Body of pancreas (tissue), 4 donors: ENCODE measurements at regions not wholly inside any gene's neighbourhood (a gene's known extent, or its start where the extent isn't known, plus 50 kb on each side); places are given as distances from the start of the nearest gene placed in this dataset.
"Not testable (repeated sequence)": the region's sequence is repeated elsewhere in the genome, so short reads cannot be mapped to it uniquely, and the experiment has no call there.

ENCODE experiments used
- ATAC-seq: fragments of 150-250 bp; one replicate; pipeline ENCODE4 v1.9.1; 2016
- DNase-seq, 4 donors: peaks; one replicate each; pipeline ENCODE4 v3.0.0-alpha.2; 2019
- H3K27ac ChIP-seq, 4 donors: fragments of 200-600 bp; sonication (generic); 1 replicate in 3 of 4; 2 replicates in 1 of 4; pipeline versions ENCODE4 v1.5.1 to v1.6.1; 2016 to 2019; ENCODE audit warnings: mild to moderate bottlenecking in 1 of 4, mixed read lengths in 1 of 4, moderate library complexity in 1 of 4
- H3K27me3 ChIP-seq, 2 donors: fragments of 200-600 bp; sonication (generic); one replicate each; pipeline ENCODE4 v1.6.0; 2016; ENCODE audit warnings: mild to moderate bottlenecking in 1 of 2
- H3K36me3 ChIP-seq, 2 donors: fragments of 200-600 bp; sonication (generic); replicated peaks in 1 of 2; 2 replicates each; pipeline ENCODE4 v1.5.1; 2016; ENCODE audit warnings: low read depth in 2 of 2; ENCODE audit not compliant: insufficient read depth in 1 of 2
- H3K4me1 ChIP-seq: fragments of 200-600 bp; sonication (generic); one replicate; pipeline ENCODE4 v1.6.0; 2016
- H3K4me3 ChIP-seq, 2 donors: fragments of 200-600 bp; sonication (generic); 1 replicate in 1 of 2; 2 replicates in 1 of 2; pipeline ENCODE4 v1.5.1; 2016 to 2019
- H3K9me3 ChIP-seq, 3 donors: fragments of 200-600 bp; sonication (generic); 1 replicate in 2 of 3; 2 replicates in 1 of 3; pipeline ENCODE4 v1.5.1; 2016
- POLR2A ChIP-seq, 3 donors: fragments of 450-650 bp; IDR thresholded peaks; one replicate each; pipeline ENCODE4 v1.6.1; 2016; ENCODE audit warnings: antibody characterized with exemption in 3 of 3, mild to moderate bottlenecking in 2 of 3
- WGBS, 2 donors: methylation state at CpG; one replicate each; pipeline ENCODE4 v1.1.5; 2017; 5-methylcytosine and 5-hydroxymethylcytosine counted together
- intact Hi-C: fragments of 100-400 bp; cut with DNase I; formaldehyde crosslinking; loops from one replicate; pipeline ENCODE4 v1.15.1; 2023
- TF ChIP-seq, protein P1 (sequence below), 7 experiments: fragments of 450-650 bp in 4 of 7; fragments of 200-600 bp in 3 of 7; sonication (generic) in 3 of 7; IDR thresholded peaks; one replicate each; pipeline ENCODE4 v1.5.1; 2016 to 2019; ENCODE audit warnings: antibody characterized with exemption in 7 of 7

DNA sequence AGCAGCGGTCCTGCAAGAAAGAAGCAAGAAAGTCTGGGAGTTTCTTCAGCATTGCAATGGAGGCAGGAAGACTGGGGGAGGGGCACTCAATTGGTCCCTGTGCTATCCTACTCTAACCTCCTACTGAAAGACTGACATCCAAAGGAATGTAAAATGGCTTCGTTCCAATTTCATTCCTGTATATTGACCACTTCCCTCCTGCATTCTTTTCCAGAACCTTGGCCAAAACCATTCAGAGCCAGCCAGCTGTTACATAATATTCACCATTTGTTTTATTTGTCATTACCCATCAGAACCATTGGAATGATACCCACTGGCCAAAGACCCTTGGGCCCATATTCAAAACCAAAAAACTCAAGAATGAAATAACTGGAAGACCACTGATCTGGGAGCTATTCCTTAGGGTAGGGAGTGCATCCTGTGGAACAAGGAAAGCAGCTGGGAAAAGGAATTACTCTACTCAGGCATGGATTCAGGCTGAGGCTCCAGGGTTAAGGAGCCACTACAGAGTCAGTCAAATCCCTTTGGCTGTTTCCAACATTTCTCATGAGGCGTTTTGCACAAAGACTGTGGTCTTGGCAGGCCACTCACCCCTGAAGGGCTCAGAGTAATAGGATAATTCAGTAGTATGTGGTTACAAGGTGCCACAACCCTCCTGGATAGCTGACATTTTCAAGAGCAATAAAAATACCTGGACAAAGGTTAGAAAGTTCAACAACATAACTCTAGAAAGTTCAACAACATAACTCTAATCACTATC lies 148.7 kb upstream of the SLC1A3 start:
- peak; percentile 67 for ATAC-seq
- 55 to 61% methylated on average over 3 of the region's 3 CpGs for WGBS, 2 donors
- intact Hi-C loops: no loop called here

DNA sequence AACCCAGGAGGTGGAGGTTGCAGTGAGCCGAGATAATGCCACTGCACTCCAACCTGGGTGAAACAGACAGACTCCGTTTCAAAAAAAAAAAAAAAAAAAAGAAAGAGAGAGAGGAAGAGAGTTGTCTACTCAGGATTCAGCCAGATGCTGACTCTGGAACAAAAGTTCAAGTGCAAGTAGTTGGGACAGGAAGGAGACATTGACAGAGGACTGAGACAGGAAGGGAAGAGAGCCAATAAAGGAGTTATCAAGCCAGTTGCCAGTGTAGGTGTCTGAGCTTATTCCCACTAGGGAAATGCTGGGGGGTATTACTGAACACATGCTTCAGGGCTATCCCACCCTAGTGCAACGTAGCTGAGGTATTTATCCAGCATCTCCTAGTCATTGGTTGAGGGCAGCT lies 147.7 kb upstream of the SLC1A3 start:
- Histone ChIP-seq H3K9me3 (no peaks in the 10 kb centered on the region), H3K27me3 (no peaks in the 10 kb centered on the region), H3K4me1 (no peaks in the 10 kb centered on the region), H3K27ac (peak overlapping the region in 1 of 4 donors; percentile 13), H3K36me3 (no peaks in the 10 kb centered on the region), H3K4me3 (no peak overlapping the region)
- TF ChIP-seq, protein P1, sequence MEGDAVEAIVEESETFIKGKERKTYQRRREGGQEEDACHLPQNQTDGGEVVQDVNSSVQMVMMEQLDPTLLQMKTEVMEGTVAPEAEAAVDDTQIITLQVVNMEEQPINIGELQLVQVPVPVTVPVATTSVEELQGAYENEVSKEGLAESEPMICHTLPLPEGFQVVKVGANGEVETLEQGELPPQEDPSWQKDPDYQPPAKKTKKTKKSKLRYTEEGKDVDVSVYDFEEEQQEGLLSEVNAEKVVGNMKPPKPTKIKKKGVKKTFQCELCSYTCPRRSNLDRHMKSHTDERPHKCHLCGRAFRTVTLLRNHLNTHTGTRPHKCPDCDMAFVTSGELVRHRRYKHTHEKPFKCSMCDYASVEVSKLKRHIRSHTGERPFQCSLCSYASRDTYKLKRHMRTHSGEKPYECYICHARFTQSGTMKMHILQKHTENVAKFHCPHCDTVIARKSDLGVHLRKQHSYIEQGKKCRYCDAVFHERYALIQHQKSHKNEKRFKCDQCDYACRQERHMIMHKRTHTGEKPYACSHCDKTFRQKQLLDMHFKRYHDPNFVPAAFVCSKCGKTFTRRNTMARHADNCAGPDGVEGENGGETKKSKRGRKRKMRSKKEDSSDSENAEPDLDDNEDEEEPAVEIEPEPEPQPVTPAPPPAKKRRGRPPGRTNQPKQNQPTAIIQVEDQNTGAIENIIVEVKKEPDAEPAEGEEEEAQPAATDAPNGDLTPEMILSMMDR (IDR thresholded peaks at IDR 0.05): no peak
- TF ChIP-seq POLR2A (IDR thresholded peaks at IDR 0.05): no peak
- ATAC-seq: no peak
- DNase-seq: no peak
- WGBS, 2 donors: 50 to 68% methylated on average over 3 of the region's 3 CpGs
- intact Hi-C loops: no loop called here

More for the DNA sequence above, 148.7 kb upstream of the SLC1A3 start:
- DNase-seq: no peak
- Histone ChIP-seq H3K27ac (peak overlapping the region in 1 of 4 donors; percentile 43), H3K27me3 (no peaks in the 10 kb centered on the region), H3K4me1 (no peaks in the 10 kb centered on the region), H3K4me3 (no peak overlapping the region), H3K36me3 (no peaks in the 10 kb centered on the region), H3K9me3 (no peaks in the 10 kb centered on the region)
- TF ChIP-seq, protein P1 (IDR thresholded peaks at IDR 0.05): no peak
- no peak for TF ChIP-seq POLR2A (IDR thresholded peaks at IDR 0.05)

DNA sequence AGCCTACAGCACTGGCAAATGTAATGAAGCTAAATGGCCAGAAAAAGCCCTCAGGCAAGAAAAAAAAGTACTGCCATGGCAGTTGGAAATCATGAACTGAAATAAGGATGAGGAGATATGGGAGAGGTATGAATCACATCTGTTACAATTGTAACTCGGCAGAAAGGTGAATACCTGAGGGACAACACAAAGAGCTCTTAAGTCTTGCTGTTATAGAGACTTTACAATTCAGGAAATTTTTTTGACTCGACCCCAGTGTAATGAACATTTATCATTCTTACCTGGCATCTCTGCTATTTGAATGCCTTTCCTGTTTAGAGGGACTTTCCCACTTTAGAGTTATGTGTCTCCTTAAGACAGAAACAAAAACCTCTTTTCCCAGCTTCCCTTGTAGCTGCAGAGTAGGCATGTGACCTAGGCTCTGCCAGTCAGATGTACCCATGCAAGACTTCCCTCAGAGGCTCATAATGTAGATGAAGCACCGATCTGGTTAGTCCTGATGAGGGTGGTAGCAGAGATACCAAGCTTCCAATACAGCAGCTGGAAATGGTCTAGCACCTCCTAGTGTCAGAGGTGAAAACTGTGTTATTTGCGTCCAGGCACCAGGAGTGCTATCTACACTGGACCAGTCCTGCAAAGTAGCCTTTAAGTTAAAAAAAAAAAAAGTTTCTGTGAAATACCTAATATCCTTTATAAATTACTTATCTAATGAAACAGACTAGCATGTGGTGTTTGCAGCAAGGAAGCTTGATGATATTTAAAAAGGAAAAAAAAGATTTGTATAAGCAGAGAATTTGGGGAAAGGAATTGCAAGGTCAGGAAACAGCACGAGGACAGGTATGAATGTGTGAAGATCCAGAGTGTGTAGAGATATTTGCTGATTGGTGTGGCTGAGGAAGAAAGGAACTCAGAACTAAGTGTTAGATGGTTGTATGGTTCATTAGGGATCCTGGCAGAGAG lies 146.9 kb upstream of the SLC1A3 start:
- ATAC-seq: no peak
- Histone ChIP-seq H3K4me3 (no peak overlapping the region), H3K4me1 (no peaks in the 10 kb centered on the region), H3K9me3 (no peaks in the 10 kb centered on the region), H3K36me3 (no peaks in the 10 kb centered on the region), H3K27me3 (no peaks in the 10 kb centered on the region), H3K27ac (peak overlapping the region in 1 of 4 donors; percentile 13)
- intact Hi-C loops: no loop called here
- no peak for TF ChIP-seq POLR2A (IDR thresholded peaks at IDR 0.05)
- TF ChIP-seq, protein P1 (IDR thresholded peaks at IDR 0.05): peak in 2 of 7 experiments; percentile 3 to 24
- 36 to 37% methylated on average over 5 of the region's 5 CpGs for WGBS, 2 donors
- DNase-seq: no peak

DNA sequence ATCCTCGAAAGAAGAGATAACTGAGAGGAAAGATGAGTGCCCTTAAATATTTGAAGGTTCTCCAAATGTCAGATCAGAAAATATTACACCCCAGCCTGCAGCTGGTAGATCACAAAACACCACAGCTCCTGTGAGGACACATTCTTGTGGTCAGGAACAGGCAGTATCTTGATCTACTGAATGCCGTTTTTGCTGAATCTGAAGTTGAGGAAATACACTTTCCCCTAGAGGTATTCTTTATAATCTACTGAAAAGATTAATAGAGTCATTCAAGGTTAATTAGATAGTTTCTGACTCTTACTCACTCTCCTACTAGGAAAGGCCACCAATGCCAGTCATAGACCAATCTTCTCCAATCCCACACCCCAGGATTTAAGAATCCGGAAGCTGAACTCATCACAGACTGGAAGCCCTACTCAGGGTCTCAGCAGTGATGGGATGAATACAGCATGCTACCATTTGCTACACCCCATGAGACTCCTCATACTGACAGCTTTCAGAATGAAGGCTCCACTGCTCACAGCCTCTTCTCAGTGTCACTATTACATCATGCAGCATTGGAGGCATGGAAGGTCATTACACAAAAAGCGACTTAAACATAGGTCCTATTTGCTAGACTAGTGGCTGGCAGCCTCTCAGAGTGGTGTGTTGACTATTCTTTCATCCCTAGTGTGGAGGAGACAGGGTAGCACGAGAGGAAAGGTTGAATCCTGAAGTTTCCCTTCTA lies 143.9 kb upstream of the SLC1A3 start:
- H3K4me3 ChIP-seq: no peak overlapping the region
- H3K27me3 ChIP-seq: no peaks in the 10 kb centered on the region
- WGBS, 2 donors: 51 to 58% methylated on average over 5 of the region's 5 CpGs
- no peaks in the 10 kb centered on the region for H3K36me3 ChIP-seq
- DNase-seq: no peak
- TF ChIP-seq, protein P1 (IDR thresholded peaks at IDR 0.05): no peak
- TF ChIP-seq POLR2A (IDR thresholded peaks at IDR 0.05): no peak
- H3K9me3 ChIP-seq: no peaks in the 10 kb centered on the region
- no peak overlapping the region for H3K27ac ChIP-seq
- intact Hi-C loops: no loop called here
- no peaks in the 10 kb centered on the region for H3K4me1 ChIP-seq
- ATAC-seq: no peak

DNA sequence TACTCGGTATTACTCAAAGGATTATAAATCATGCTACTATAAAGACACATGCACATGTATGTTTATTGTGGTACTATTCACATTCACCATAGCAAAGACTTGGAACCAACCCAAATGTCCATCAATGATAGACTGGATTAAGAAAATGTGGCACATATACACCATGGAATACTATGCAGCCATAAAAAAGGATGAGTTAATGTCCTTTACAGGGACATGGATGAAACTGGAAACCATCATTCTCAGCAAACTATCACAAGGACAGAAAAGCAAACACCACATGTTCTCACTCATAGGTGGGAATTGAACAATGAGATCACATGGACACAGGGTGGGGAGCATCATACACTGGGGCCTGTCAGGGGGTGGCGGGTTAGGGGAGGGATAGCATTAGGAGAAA lies 130.5 kb upstream of the SLC1A3 start:
- H3K9me3 ChIP-seq, intact Hi-C loops, ATAC-seq, H3K36me3 ChIP-seq, H3K27me3 ChIP-seq, DNase-seq, H3K4me3 ChIP-seq, H3K27ac ChIP-seq, H3K4me1 ChIP-seq: not testable (repeated sequence)
- 78 to 84% methylated on average over 2 of the region's 2 CpGs for WGBS, 2 donors
